ENCODE measurements at regions not wholly inside any gene's neighbourhood (a gene's known extent, or its start where the extent isn't known, plus 50 kb on each side); places are given as distances from the start of the nearest gene placed in this dataset.
A peak's percentile ranks its signal among the peaks of the same experiment; 100 is the strongest.

GRCh38 chr17:5686074-5686635, 101.8 kb upstream of the NLRP1 start:
- intact Hi-C loops (cut with DNase I) = no loop called here
- no peak for DNase-seq (ENCODE audit: missing footprints)
- no peak for ATAC-seq

- intact Hi-C loops (cut with DNase I) = no loop called here
- ATAC-seq = no peak
- DNase-seq (ENCODE audit: missing footprints) = no peak
Observed at GRCh38 chr17:5687646-5688045, 103.3 kb upstream of the NLRP1 start.

- no peak for ATAC-seq
- no peak for DNase-seq (ENCODE audit: missing footprints)
- intact Hi-C loops (cut with DNase I) = no loop called here
Observed at GRCh38 chr17:5693821-5694220, 109.5 kb upstream of the NLRP1 start.

GRCh38 chr17:5694551-5694950, 110.2 kb upstream of the NLRP1 start:
- no peak for DNase-seq (ENCODE audit: missing footprints)
- no peak for ATAC-seq
- intact Hi-C loops (cut with DNase I) = no loop called here

- intact Hi-C loops (cut with DNase I) = no loop called here
- ATAC-seq = no peak
- DNase-seq (ENCODE audit: missing footprints) = no peak
Observed at GRCh38 chr17:5695480-5695879, 111.2 kb upstream of the NLRP1 start.

- DNase-seq (ENCODE audit: missing footprints) = no peak
- intact Hi-C loops (cut with DNase I) = no loop called here
Observed at GRCh38 chr17:5698959-5699358, 114.7 kb upstream of the NLRP1 start.

GRCh38 chr17:5699814-5700213, 115.5 kb upstream of the NLRP1 start:
- ATAC-seq (no peak), DNase-seq (ENCODE audit: missing footprints) (no peak)
- intact Hi-C loops (cut with DNase I) = no loop called here

More at GRCh38 chr17:5698959-5699358, 114.7 kb upstream of the NLRP1 start:
- no peak for ATAC-seq

GRCh38 chr17:5700745-5701144, 116.4 kb upstream of the NLRP1 start:
- DNase-seq (ENCODE audit: missing footprints) = no peak
- no peak for ATAC-seq
- intact Hi-C loops (cut with DNase I) = no loop called here

GRCh38 chr17:5701381-5701780, 117.1 kb upstream of the NLRP1 start:
- intact Hi-C loops (cut with DNase I) = no loop called here
- no peak for ATAC-seq
- DNase-seq (ENCODE audit: missing footprints) = no peak

- intact Hi-C loops (cut with DNase I) = no loop called here
- ATAC-seq = no peak
Observed at GRCh38 chr17:5702951-5703510, 118.7 kb upstream of the NLRP1 start.

GRCh38 chr17:5703736-5704135, 119.4 kb upstream of the NLRP1 start:
- ATAC-seq (no peak), DNase-seq (ENCODE audit: missing footprints) (no peak)
- intact Hi-C loops (cut with DNase I) = no loop called here

More at GRCh38 chr17:5702951-5703510, 118.7 kb upstream of the NLRP1 start:
- no peak for DNase-seq (ENCODE audit: missing footprints)

GRCh38 chr17:5705081-5705875, 121.0 kb upstream of the NLRP1 start:
- intact Hi-C loops (cut with DNase I) = loop anchor here (5.0 kb wide), 1 partner anchor 118 kb away; no protein-coding TSS in a partner anchor

GRCh38 chr17:5705876-5706576, 121.7 kb upstream of the NLRP1 start:
- DNase-seq (ENCODE audit: missing footprints) = no peak
- ATAC-seq = no peak
- intact Hi-C loops (cut with DNase I) = loop anchor here (5.0 kb wide), 1 partner anchor 119 kb away; no protein-coding TSS in a partner anchor

More at GRCh38 chr17:5705081-5705875, 121.0 kb upstream of the NLRP1 start:
- ATAC-seq (peak; percentile 16), DNase-seq (ENCODE audit: missing footprints) (no peak)

GRCh38 chr17:5706577-5707210, 122.4 kb upstream of the NLRP1 start:
- ATAC-seq = no peak
- no peak for DNase-seq (ENCODE audit: missing footprints)
- intact Hi-C loops (cut with DNase I) = loop anchor here (5.0 kb wide), 1 partner anchor 119 kb away; no protein-coding TSS in a partner anchor

GRCh38 chr17:5707482-5707881, 123.2 kb upstream of the NLRP1 start:
- ATAC-seq (no peak), DNase-seq (ENCODE audit: missing footprints) (no peak)
- intact Hi-C loops (cut with DNase I) = loop anchor here (5.0 kb wide), 1 partner anchor 120 kb away; no protein-coding TSS in a partner anchor

- DNase-seq (ENCODE audit: missing footprints) (no peak), ATAC-seq (no peak)
- intact Hi-C loops (cut with DNase I) = loop anchor here (5.0 kb wide), 1 partner anchor 121 kb away; no protein-coding TSS in a partner anchor
Observed at GRCh38 chr17:5708344-5708743, 124.0 kb upstream of the NLRP1 start.

GRCh38 chr17:5711344-5711743, 127.0 kb upstream of the NLRP1 start:
- intact Hi-C loops (cut with DNase I) = no loop called here
- DNase-seq (ENCODE audit: missing footprints) (no peak), ATAC-seq (no peak)

- no peak for DNase-seq (ENCODE audit: missing footprints)
- intact Hi-C loops (cut with DNase I) = no loop called here
- no peak for ATAC-seq
Observed at GRCh38 chr17:5714993-5715392, 130.7 kb upstream of the NLRP1 start.

- ATAC-seq = no peak
- intact Hi-C loops (cut with DNase I) = no loop called here
- DNase-seq (ENCODE audit: missing footprints) = no peak
Observed at GRCh38 chr17:5715478-5715877, 131.2 kb upstream of the NLRP1 start.
